GM12874 (cell line): ENCODE measurements at regions not wholly inside any gene's neighbourhood (a gene's known extent, or its start where the extent isn't known, plus 50 kb on each side); places are given as distances from the start of the nearest gene placed in this dataset.

Experiments
- CTCF ChIP-seq: IDR thresholded peaks from 2 replicates; pipeline ENCODE4 v1.5.1; 2011; ENCODE audit warnings: low read depth, mild to moderate bottlenecking, control low read depth, low read length, moderate library complexity; ENCODE audit not compliant: insufficient read depth

GRCh38 chr2:172230889-172231401 is 128.2 kb upstream of the DLX2 start:
- TF ChIP-seq CTCF = no peak

GRCh38 chr2:172231508-172231907 is 128.8 kb upstream of the DLX2 start:
- TF ChIP-seq CTCF = no peak

DNA sequence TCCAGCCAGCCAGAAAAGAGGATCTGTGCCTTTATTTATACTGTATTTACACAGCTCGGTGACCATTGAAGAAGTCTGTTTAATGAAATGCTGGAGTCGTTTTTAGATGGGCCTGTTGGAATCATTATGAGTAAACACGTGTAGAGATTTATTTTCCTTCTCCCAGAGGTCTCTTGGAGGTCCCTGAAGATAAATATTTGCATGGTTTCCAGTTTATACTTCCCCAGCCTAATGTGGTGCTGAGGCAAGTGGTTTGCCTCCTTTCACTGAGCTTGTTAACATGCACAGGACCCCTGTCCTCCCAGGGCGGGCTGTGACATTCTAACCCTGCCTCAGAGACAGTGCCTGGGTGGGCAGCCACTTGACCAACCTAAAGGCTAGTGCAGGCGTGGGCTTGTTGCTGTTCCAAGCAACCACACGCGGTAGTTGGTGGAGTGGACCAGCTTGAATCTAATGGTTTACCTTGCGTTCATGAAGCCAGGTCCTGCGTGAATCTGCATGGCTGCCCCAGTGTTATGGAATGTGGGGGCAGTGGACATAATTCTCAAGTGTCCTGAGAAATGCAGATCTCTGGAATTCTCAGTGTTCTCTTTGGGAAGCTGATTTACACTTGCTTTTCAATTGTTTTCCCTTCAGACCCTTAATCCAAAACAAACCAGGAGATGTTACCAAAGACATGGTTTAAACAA is 130.2 kb upstream of the DLX2 start:
- no peak for TF ChIP-seq CTCF

- TF ChIP-seq CTCF = no peak
Observed at GRCh38 chr2:172233987-172234715, 131.5 kb upstream of the DLX2 start.

DNA sequence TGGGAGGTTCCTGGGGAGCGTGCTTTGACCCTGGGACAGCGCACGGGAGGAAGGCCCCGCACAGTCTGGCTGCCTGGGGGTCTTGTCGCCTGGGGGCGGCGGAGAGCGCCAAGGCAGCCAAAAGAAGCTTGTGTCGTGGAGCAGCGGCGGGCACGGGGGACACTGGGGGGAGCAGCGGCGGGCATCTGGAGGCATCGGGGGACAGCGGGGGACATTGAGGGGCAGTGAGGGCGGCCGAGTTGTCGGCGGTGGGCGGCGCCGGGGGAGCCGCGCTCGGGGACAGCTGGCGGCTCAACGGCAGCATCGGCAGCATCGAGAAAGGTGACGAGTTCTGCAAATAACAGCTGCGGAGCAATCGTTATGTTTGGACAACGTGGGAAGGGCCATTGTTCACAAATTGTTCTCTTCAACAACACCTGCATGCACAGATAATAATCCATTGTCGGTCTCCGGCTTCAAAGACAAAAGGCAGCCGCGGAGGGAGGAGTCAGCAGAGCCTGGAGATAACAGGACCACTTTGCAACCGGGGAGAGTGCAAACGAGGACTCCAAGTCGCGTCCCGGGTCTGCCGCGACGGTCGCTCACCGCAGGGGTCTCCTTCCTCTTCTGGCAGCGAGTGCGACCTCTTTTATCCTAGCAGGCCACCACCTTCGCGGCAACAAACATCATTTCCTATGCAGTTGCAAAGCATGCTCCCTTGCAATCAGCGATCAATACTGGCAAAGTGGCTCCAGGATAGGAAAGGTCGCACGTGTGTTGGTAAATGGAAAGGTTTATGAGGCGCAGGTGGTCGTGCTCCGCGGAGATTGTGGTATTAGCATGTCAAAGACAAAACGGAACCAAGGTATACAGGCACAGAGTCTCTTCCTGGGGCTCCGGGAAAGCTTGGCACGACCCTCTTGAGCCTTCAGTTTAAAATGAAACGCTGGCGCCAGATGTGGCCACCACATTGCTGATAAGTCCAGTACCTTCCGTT is 132.3 kb upstream of the DLX2 start:
- TF ChIP-seq CTCF = no peak

- no peak for TF ChIP-seq CTCF
Observed at GRCh38 chr2:172239944-172240590, 137.4 kb upstream of the DLX2 start.
